ENCODE measurements at regions not wholly inside any gene's neighbourhood (a gene's known extent, or its start where the extent isn't known, plus 50 kb on each side); places are given as distances from the start of the nearest gene placed in this dataset.
"Not testable (repeated sequence)": the region's sequence is repeated elsewhere in the genome, so short reads cannot be mapped to it uniquely, and the experiment has no call there.

GRCh38 chr12:46948936-46949545, 123.2 kb upstream of the SLC38A4 start:
- no peak for DNase-seq

GRCh38 chr12:46950094-46950493, 124.3 kb upstream of the SLC38A4 start:
- DNase-seq = no peak

- DNase-seq = no peak
Measured at GRCh38 chr12:46952880-46953483, 126.4 kb upstream of the PCED1B start.

GRCh38 chr12:46956451-46957035, 122.9 kb upstream of the PCED1B start:
- DNase-seq = no peak

- no peak for DNase-seq
Measured at GRCh38 chr12:46958053-46958452, 121.4 kb upstream of the PCED1B start.

- DNase-seq = no peak
Measured at GRCh38 chr12:46958599-46959290, 120.7 kb upstream of the PCED1B start.

- no peak for DNase-seq
Measured at GRCh38 chr12:46959502-46959901, 119.9 kb upstream of the PCED1B start.

GRCh38 chr12:46960681-46961080, 118.7 kb upstream of the PCED1B start:
- DNase-seq = no peak

GRCh38 chr12:46963191-46963590, 116.2 kb upstream of the PCED1B start:
- DNase-seq = no peak

- no peak for DNase-seq
Measured at GRCh38 chr12:46963977-46964971, 115.1 kb upstream of the PCED1B start.

- no peak for DNase-seq
Measured at GRCh38 chr12:46965137-46965536, 114.3 kb upstream of the PCED1B start.

- DNase-seq = no peak
Measured at GRCh38 chr12:46965880-46966279, 113.5 kb upstream of the PCED1B start.

GRCh38 chr12:46970636-46971035, 108.8 kb upstream of the PCED1B start:
- DNase-seq = no peak

- not testable (repeated sequence) for DNase-seq
Measured at GRCh38 chr12:46973937-46974336, 105.5 kb upstream of the PCED1B start.

GRCh38 chr12:46977871-46978375, 101.5 kb upstream of the PCED1B start:
- no peak for DNase-seq

- no peak for DNase-seq
Measured at GRCh38 chr12:46981622-46982021, 97.8 kb upstream of the PCED1B start.

- no peak for DNase-seq
Measured at GRCh38 chr12:46982629-46983392, 96.6 kb upstream of the PCED1B start.

- no peak for DNase-seq
Measured at GRCh38 chr12:46983393-46983793, 96.0 kb upstream of the PCED1B start.

- peak; percentile 29 for DNase-seq
Measured at GRCh38 chr12:46983959-46984841, 95.2 kb upstream of the PCED1B start.

GRCh38 chr12:46985816-46986215, 93.6 kb upstream of the PCED1B start:
- DNase-seq = no peak

- DNase-seq = not testable (repeated sequence)
Measured at GRCh38 chr12:46988122-46988521, 91.3 kb upstream of the PCED1B start.
